Tibial nerve (tissue), 4 donors: ENCODE measurements at regions not wholly inside any gene's neighbourhood (a gene's known extent, or its start where the extent isn't known, plus 50 kb on each side); places are given as distances from the start of the nearest gene placed in this dataset.

Experiments
- EP300 ChIP-seq, 2 donors: sonication (generic); formaldehyde crosslinking; IDR thresholded peaks; one replicate each; pipeline ENCODE4 v1.6.1; 2017; ENCODE audit warnings: antibody characterized with exemption in 2 of 2, mild to moderate bottlenecking in 1 of 2
- POLR2A ChIP-seq, 2 donors: fragments of 450-650 bp; IDR thresholded peaks; one replicate each; pipeline ENCODE4 v1.6.1; 2017; ENCODE audit warnings: antibody characterized with exemption in 2 of 2, mild to moderate bottlenecking in 2 of 2, moderate library complexity in 2 of 2
- TF ChIP-seq, protein P1 (sequence below), 5 experiments: fragments of 200-600 bp in 3 of 5; fragments of 450-650 bp in 2 of 5; sonication (generic) in 3 of 5; IDR thresholded peaks; one replicate each; pipeline ENCODE4 v1.5.1; 2016 to 2019; ENCODE audit warnings: antibody characterized with exemption in 5 of 5, mild to moderate bottlenecking in 3 of 5, moderate library complexity in 2 of 5

DNA sequence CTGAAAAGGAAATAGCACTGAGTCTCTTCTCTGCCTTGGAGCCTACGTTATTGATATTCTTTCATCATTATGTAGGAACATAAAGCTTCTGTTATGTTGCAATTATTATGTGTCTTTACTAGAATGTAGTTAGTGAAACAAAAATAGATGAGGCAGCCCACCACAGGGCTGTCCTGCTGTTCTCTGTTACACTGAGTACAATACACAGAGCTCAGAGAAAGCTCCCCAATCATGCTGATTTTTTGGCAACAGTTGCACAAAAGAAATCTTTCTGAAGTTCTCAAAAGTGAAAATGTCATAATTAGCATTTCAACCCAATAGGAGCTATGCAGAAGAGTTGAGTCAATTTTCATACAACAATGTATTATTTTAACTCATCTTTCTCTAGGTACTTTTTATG, 119.5 kb downstream of the EFNB2 start:
- TF ChIP-seq, protein P1, sequence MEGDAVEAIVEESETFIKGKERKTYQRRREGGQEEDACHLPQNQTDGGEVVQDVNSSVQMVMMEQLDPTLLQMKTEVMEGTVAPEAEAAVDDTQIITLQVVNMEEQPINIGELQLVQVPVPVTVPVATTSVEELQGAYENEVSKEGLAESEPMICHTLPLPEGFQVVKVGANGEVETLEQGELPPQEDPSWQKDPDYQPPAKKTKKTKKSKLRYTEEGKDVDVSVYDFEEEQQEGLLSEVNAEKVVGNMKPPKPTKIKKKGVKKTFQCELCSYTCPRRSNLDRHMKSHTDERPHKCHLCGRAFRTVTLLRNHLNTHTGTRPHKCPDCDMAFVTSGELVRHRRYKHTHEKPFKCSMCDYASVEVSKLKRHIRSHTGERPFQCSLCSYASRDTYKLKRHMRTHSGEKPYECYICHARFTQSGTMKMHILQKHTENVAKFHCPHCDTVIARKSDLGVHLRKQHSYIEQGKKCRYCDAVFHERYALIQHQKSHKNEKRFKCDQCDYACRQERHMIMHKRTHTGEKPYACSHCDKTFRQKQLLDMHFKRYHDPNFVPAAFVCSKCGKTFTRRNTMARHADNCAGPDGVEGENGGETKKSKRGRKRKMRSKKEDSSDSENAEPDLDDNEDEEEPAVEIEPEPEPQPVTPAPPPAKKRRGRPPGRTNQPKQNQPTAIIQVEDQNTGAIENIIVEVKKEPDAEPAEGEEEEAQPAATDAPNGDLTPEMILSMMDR (IDR thresholded peaks at IDR 0.05), result no peak
- TF ChIP-seq EP300 (IDR thresholded peaks at IDR 0.05) (no peak), POLR2A (IDR thresholded peaks at IDR 0.05) (no peak)
